H1 (cell line): ENCODE measurements at regions not wholly inside any gene's neighbourhood (a gene's known extent, or its start where the extent isn't known, plus 50 kb on each side); places are given as distances from the start of the nearest gene placed in this dataset.

ENCODE experiments used
- CTCF ChIA-PET: fragments of 300-600 bp; sonication (Branson Sonifier 250); formaldehyde crosslinking; loops from one replicate; lab custom pipeline; 2021; ENCODE audit not compliant: partially characterized antibody; lab: Charles Lee
- POLR2A ChIA-PET: fragments of 300-600 bp; sonication (Branson Sonifier 250); formaldehyde crosslinking; loops from one replicate; lab custom pipeline; 2021; ENCODE audit warnings: inconsistent platforms; ENCODE audit not compliant: partially characterized antibody; lab: Charles Lee
- DNase-seq, 2 experiments: peaks; one replicate each; pipeline versions ENCODE4 v3.0.0 to v3.0.0-alpha.2; 2010 to 2022; ENCODE audit warnings: low spot score in 2 of 2, low read depth in 1 of 2, mixed read lengths in 1 of 2
- FAIRE-seq: peaks from 2 replicates; lab custom pipeline; 2011; peaks lifted over from hg19 to GRCh38; lab: Jason Lieb, UNC
- H2AFZ ChIP-seq: 2 replicates; pipeline ENCODE4 v1.8.1; 2012; ENCODE audit warnings: low read length, inconsistent platforms
- H2AK5ac ChIP-seq: 2 replicates; pipeline ENCODE4 v1.6.1; 2013; ENCODE audit warnings: low read depth, low read length
- H2BK120ac ChIP-seq: replicated peaks from 2 replicates; pipeline ENCODE3; 2013; ENCODE audit warnings: low read depth, low read length, inconsistent platforms
- H2BK12ac ChIP-seq: 2 replicates; pipeline ENCODE4 v1.6.1; 2013; ENCODE audit warnings: low read depth, low read length
- H2BK15ac ChIP-seq: 2 replicates; pipeline ENCODE4 v1.6.1; 2013; ENCODE audit warnings: low read length
- H2BK20ac ChIP-seq: 2 replicates; pipeline ENCODE4 v1.6.1; 2013; ENCODE audit warnings: low read length
- H2BK5ac ChIP-seq: 2 replicates; pipeline ENCODE4 v1.6.1; 2013; ENCODE audit warnings: low read depth, low read length
- H3K14ac ChIP-seq: 2 replicates; pipeline ENCODE4 v1.6.1; 2013; ENCODE audit warnings: inconsistent platforms; ENCODE audit not compliant: insufficient read length
- H3K18ac ChIP-seq: 2 replicates; pipeline ENCODE4 v1.6.1; 2013; ENCODE audit warnings: low read length; ENCODE audit errors: extremely low read depth
- H3K23ac ChIP-seq: 2 replicates; pipeline ENCODE4 v1.6.1; 2013; ENCODE audit warnings: inconsistent platforms; ENCODE audit not compliant: insufficient read length
- H3K23me2 ChIP-seq: 2 replicates; pipeline ENCODE4 v1.6.1; 2013; ENCODE audit warnings: low read depth, low read length
- H3K27ac ChIP-seq: 2 replicates; pipeline ENCODE4 v1.6.1; 2011; ENCODE audit warnings: low read depth, low read length, inconsistent platforms
- H3K27me3 ChIP-seq, 4 experiments: replicated peaks in 1 of 4; 1 replicate in 1 of 4; 2 replicates in 3 of 4; pipeline versions ENCODE4 v1.6.1 to v1.8.1; 2011 to 2013; ENCODE audit warnings: low read length in 3 of 4, mild to moderate bottlenecking in 3 of 4, inconsistent platforms in 2 of 4, mixed read lengths in 2 of 4, moderate library complexity in 1 of 4; ENCODE audit not compliant: control insufficient read depth in 3 of 4, insufficient read depth in 3 of 4; ENCODE audit errors: extremely low read depth in 1 of 4
- H3K36me3 ChIP-seq, 4 experiments: 2 replicates each; pipeline versions ENCODE4 v1.6.1 to v1.8.1; 2011 to 2013; ENCODE audit warnings: mild to moderate bottlenecking in 4 of 4, low read length in 3 of 4, moderate library complexity in 2 of 4, control low read depth in 1 of 4, inconsistent platforms in 1 of 4; ENCODE audit not compliant: insufficient read depth in 4 of 4, control insufficient read depth in 2 of 4
- H3K4ac ChIP-seq: replicated peaks from 2 replicates; pipeline ENCODE3; 2013; ENCODE audit warnings: low read length, low read depth, mixed read lengths, inconsistent platforms; ENCODE audit not compliant: insufficient read length
- H3K4me1 ChIP-seq, 4 experiments: replicated peaks in 1 of 4; 1 replicate in 1 of 4; 2 replicates in 3 of 4; pipeline versions ENCODE4 v1.6.1 to v1.8.1; 2011 to 2013; ENCODE audit warnings: low read length in 3 of 4, inconsistent platforms in 2 of 4, mixed read lengths in 1 of 4; ENCODE audit not compliant: insufficient read depth in 4 of 4, control insufficient read depth in 3 of 4
- H3K4me2 ChIP-seq, 2 experiments: 2 replicates each; pipeline versions ENCODE4 v1.6.1 to v1.8.1; 2011 to 2013; ENCODE audit warnings: low read depth in 2 of 2, low read length in 2 of 2, control low read depth in 1 of 2, inconsistent platforms in 1 of 2, mild to moderate bottlenecking in 1 of 2; ENCODE audit not compliant: insufficient read depth in 1 of 2
- H3K4me3 ChIP-seq, 4 experiments: fragments of 200-600, 300-600 bp in 1 of 4; sonication (generic), shearing (Covaris generic), sonication (Bioruptor Twin) in 1 of 4; 2 replicates each; pipeline versions ENCODE4 v1.5.1 to v1.8.1; 2011 to 2016; ENCODE audit warnings: low read length in 4 of 4, low read depth in 3 of 4, control low read depth in 2 of 4, inconsistent platforms in 2 of 4, mild to moderate bottlenecking in 2 of 4, mixed read lengths in 1 of 4, moderate library complexity in 1 of 4; ENCODE audit not compliant: insufficient read depth in 2 of 4; ENCODE audit errors: extremely low read depth in 1 of 4
- H3K56ac ChIP-seq: replicated peaks from 2 replicates; pipeline ENCODE3; 2013; ENCODE audit warnings: low read depth, mild to moderate bottlenecking, mixed read lengths, low read length, inconsistent platforms; ENCODE audit not compliant: insufficient read length
- H3K79me1 ChIP-seq: 2 replicates; pipeline ENCODE4 v1.6.1; 2013; ENCODE audit warnings: low read depth, low read length, control low read depth
- H3K79me2 ChIP-seq, 2 experiments: 2 replicates each; pipeline versions ENCODE4 v1.6.1 to v1.8.1; 2012 to 2013; ENCODE audit warnings: low read length in 2 of 2, mild to moderate bottlenecking in 2 of 2, inconsistent platforms in 1 of 2; ENCODE audit not compliant: insufficient read depth in 2 of 2, control insufficient read depth in 1 of 2
- H3K9ac ChIP-seq, 4 experiments: replicated peaks in 1 of 4; 1 replicate in 1 of 4; 2 replicates in 3 of 4; pipeline versions ENCODE4 v1.6.1 to v1.8.1; 2011 to 2013; ENCODE audit warnings: low read depth in 3 of 4, low read length in 3 of 4, control low read depth in 2 of 4, mild to moderate bottlenecking in 2 of 4, moderate library complexity in 2 of 4, inconsistent platforms in 1 of 4; ENCODE audit errors: extremely low read depth in 1 of 4
- H3K9me3 ChIP-seq, 2 experiments: 2 replicates each; pipeline versions ENCODE4 v1.6.1 to v1.8.1; 2012 to 2013; ENCODE audit warnings: mild to moderate bottlenecking in 2 of 2, moderate library complexity in 2 of 2, control low read depth in 1 of 2, inconsistent platforms in 1 of 2, low read depth in 1 of 2, low read length in 1 of 2, mixed read lengths in 1 of 2; ENCODE audit not compliant: insufficient read depth in 2 of 2
- H4K20me1 ChIP-seq, 2 experiments: replicated peaks in 1 of 2; 2 replicates each; pipeline versions ENCODE3 to v1.8.1; 2011 to 2013; ENCODE audit warnings: inconsistent platforms in 2 of 2, low read length in 2 of 2, mild to moderate bottlenecking in 1 of 2; ENCODE audit not compliant: insufficient read depth in 2 of 2, control insufficient read depth in 1 of 2
- H4K5ac ChIP-seq: 2 replicates; pipeline ENCODE4 v1.6.1; 2013; ENCODE audit warnings: low read length, low read depth, mixed read lengths, inconsistent platforms; ENCODE audit not compliant: insufficient read length
- H4K8ac ChIP-seq: 2 replicates; pipeline ENCODE4 v1.8.0; 2013; ENCODE audit warnings: mild to moderate bottlenecking, moderate library complexity, low read length, inconsistent platforms; ENCODE audit not compliant: insufficient read depth; ENCODE audit errors: extremely low read depth
- H4K91ac ChIP-seq: replicated peaks from 2 replicates; pipeline ENCODE3; 2013; ENCODE audit warnings: low read length, mixed read lengths, inconsistent platforms; ENCODE audit not compliant: insufficient read length
- CBX5 ChIP-seq: fragments of 300-800, 300-1000 bp; sonication (generic); IDR thresholded peaks from 2 replicates; pipeline ENCODE4 v1.7.1; 2016; ENCODE audit warnings: antibody characterized with exemption, low read length, low read depth
- CTBP2 ChIP-seq: IDR thresholded peaks from 2 replicates; pipeline ENCODE4 v1.7.0; 2011; ENCODE audit warnings: borderline replicate concordance, mild to moderate bottlenecking, moderate library complexity, mixed read lengths, low read length; ENCODE audit not compliant: insufficient read depth, insufficient read length
- E2F6 ChIP-seq: IDR thresholded peaks from 2 replicates; pipeline ENCODE4 v1.6.1; 2012; ENCODE audit warnings: inconsistent platforms
- EP300 ChIP-seq, 2 experiments: IDR thresholded peaks; 1 replicate in 1 of 2; 2 replicates in 1 of 2; pipeline ENCODE4 v1.6.1; 2011 to 2012; ENCODE audit warnings: low read depth in 2 of 2, low read length in 2 of 2, mild to moderate bottlenecking in 2 of 2, borderline replicate concordance in 1 of 2, inconsistent platforms in 1 of 2, moderate library complexity in 1 of 2
- FOSL1 ChIP-seq: IDR thresholded peaks from 2 replicates; pipeline ENCODE4 v1.6.1; 2011; ENCODE audit warnings: mild to moderate bottlenecking, low read depth, low read length, moderate library complexity; ENCODE audit not compliant: insufficient read depth
- GTF2F1 ChIP-seq: IDR thresholded peaks from 2 replicates; pipeline ENCODE4 v1.6.1; 2012; ENCODE audit warnings: low read depth, low read length, improper control_type of control experiment, borderline replicate concordance
- PHF8 ChIP-seq: fragments of 200-600 bp; sonication (generic); conservative IDR thresholded peaks from 2 replicates; pipeline ENCODE4 v1.7.1; 2012; ENCODE audit warnings: low read depth, mild to moderate bottlenecking, inconsistent platforms, low read length, moderate library complexity
- RFX5 ChIP-seq: IDR thresholded peaks from 2 replicates; pipeline ENCODE4 v1.6.1; 2011; ENCODE audit warnings: low read depth, low read length, improper control_type of control experiment, borderline replicate concordance
- SAP30 ChIP-seq: fragments of 300-600 bp; sonication (generic); IDR thresholded peaks from 2 replicates; pipeline ENCODE4 v1.7.1; 2012; ENCODE audit warnings: low read length, moderate library complexity, mild to moderate bottlenecking, inconsistent platforms; ENCODE audit not compliant: insufficient read depth, insufficient replicate concordance
- TAF1 ChIP-seq: IDR thresholded peaks from 2 replicates; pipeline ENCODE4 v1.6.1; 2011; ENCODE audit warnings: mild to moderate bottlenecking, low read depth, low read length
- TBP ChIP-seq: IDR thresholded peaks from 2 replicates; pipeline ENCODE4 v1.6.1; 2011; ENCODE audit warnings: low read depth, low read length, improper control_type of control experiment
- TEAD4 ChIP-seq: IDR thresholded peaks from 2 replicates; pipeline ENCODE4 v1.6.1; 2012; ENCODE audit warnings: low read depth, low read length, inconsistent platforms, mixed read lengths
- WGBS, 2 experiments: shearing (Covaris generic) in 1 of 2; methylation state at CpG; one replicate each; pipeline versions ENCODE4 v1.1.6 to v1.1.7; 2013 to 2015; ENCODE audit warnings: low lambda C conversion rate in 2 of 2, mixed read lengths in 2 of 2, inconsistent platforms in 1 of 2, low coverage in 1 of 2, missing lambda C conversion rate in 1 of 2; ENCODE audit not compliant: insufficient replicate concordance in 2 of 2, insufficient coverage in 1 of 2, insufficient read length in 1 of 2; ENCODE audit errors: extremely low coverage in 1 of 2, missing lambda C conversion rate in 1 of 2; 5-methylcytosine and 5-hydroxymethylcytosine counted together

- H3K4me2 ChIP-seq = no peak overlapping the region
- H2BK120ac ChIP-seq = no peak overlapping the region
- H4K91ac ChIP-seq = no peak overlapping the region
- 85% methylated on average over 5 of the region's 5 CpGs; no CpG with 5 or more reads in 1 of the 2 experiments for WGBS, 2 experiments
- no peaks in the 10 kb centered on the region for H3K79me2 ChIP-seq
- H3K4ac ChIP-seq = no peak overlapping the region
- no peak overlapping the region for H3K56ac ChIP-seq
- no peak overlapping the region for H3K9ac ChIP-seq
- no peaks in the 10 kb centered on the region for H4K20me1 ChIP-seq
- H2BK20ac ChIP-seq = no peak overlapping the region
- H2AFZ ChIP-seq = no peak overlapping the region
- H4K8ac ChIP-seq = no peak overlapping the region
- no peak overlapping the region for H2BK15ac ChIP-seq
- H3K23me2 ChIP-seq = no peaks in the 10 kb centered on the region
- H3K14ac ChIP-seq = no peak overlapping the region
- POLR2A ChIA-PET = no interaction called here
- CTCF ChIA-PET = interaction anchor here (0.7 kb wide), 1 partner anchor 29 kb away, joined by 3 read pairs; no protein-coding TSS in a partner anchor
- no peaks in the 10 kb centered on the region for H3K27me3 ChIP-seq
- no peak overlapping the region for H3K4me3 ChIP-seq
- no peak overlapping the region for H3K27ac ChIP-seq
- H3K9me3 ChIP-seq = peaks cover 0 to 7% of the 10 kb centered on the region in 2 experiments; a peak in 1 of 4 replicates
- no peak overlapping the region for H3K18ac ChIP-seq
- no peak overlapping the region for H2BK5ac ChIP-seq
- no peak overlapping the region for H3K23ac ChIP-seq
- no peak overlapping the region for H2BK12ac ChIP-seq
- no peaks in the 10 kb centered on the region for H3K36me3 ChIP-seq
- DNase-seq (no peak), FAIRE-seq (no peak)
- H3K79me1 ChIP-seq = no peaks in the 10 kb centered on the region
- TF ChIP-seq RFX5 (no peak), TAF1 (no peak), SAP30 (no peak), EP300 (IDR thresholded peaks at IDR 0.05; ENCODE audit: borderline replicate concordance in 1 of 2, low read depth in 2 of 2, low read length in 2 of 2) (no peak), TEAD4 (no peak), GTF2F1 (no peak), PHF8 (no peak), TBP (no peak), FOSL1 (no peak), CBX5 (no peak), CTBP2 (no peak), E2F6 (no peak)
- no peak overlapping the region for H4K5ac ChIP-seq
- H2AK5ac ChIP-seq = no peak overlapping the region
- no peaks in the 10 kb centered on the region for H3K4me1 ChIP-seq
Measured at GRCh38 chr5:44881266-44881665, 72.5 kb downstream of the MRPS30 start.
